GM10248 (cell line): ENCODE measurements at regions not wholly inside any gene's neighbourhood (a gene's known extent, or its start where the extent isn't known, plus 50 kb on each side); places are given as distances from the start of the nearest gene placed in this dataset.

Experiments used
- CTCF ChIA-PET: fragments of 300-600 bp; sonication (Branson Sonifier 250); formaldehyde crosslinking; extraction: SDS; loops from one replicate; lab custom pipeline; 2021; ENCODE audit warnings: antibody characterized with exemption; lab: Yijun Ruan, JAX
- POLR2A ChIA-PET: fragments of 350-650 bp; sonication (Branson Sonifier 250); formaldehyde crosslinking; extraction: SDS; loops from one replicate; lab custom pipeline; 2020; ENCODE audit warnings: antibody characterized with exemption; lab: Yijun Ruan, JAX
- DNase-seq: peaks from one replicate; pipeline ENCODE4 v3.0.0; 2012; ENCODE audit errors: extremely low spot score
- CTCF ChIP-seq: IDR thresholded peaks from 2 replicates; pipeline ENCODE4 v1.5.1; 2012; ENCODE audit warnings: mild to moderate bottlenecking, low read depth; ENCODE audit errors: extremely low read depth, missing control alignments, control extremely low read depth

- no peak for TF ChIP-seq CTCF
- DNase-seq: no peak
- CTCF ChIA-PET: interaction anchor here (2.1 kb wide), 1 partner anchor 22 kb away, joined by 11 read pairs; no protein-coding TSS in a partner anchor
- POLR2A ChIA-PET: no interaction called here
Observed at GRCh38 chr10:2950546-2950945, 116.8 kb upstream of the PFKP start.

GRCh38 chr10:2949948-2950354 lies 117.4 kb upstream of the PFKP start:
- ChIA-PET POLR2A (no interaction called here), CTCF (interaction anchor here (2.1 kb wide), 1 partner anchor 21 kb away, joined by 11 read pairs; no protein-coding TSS in a partner anchor)
- TF ChIP-seq CTCF: no peak
- no peak for DNase-seq

- TF ChIP-seq CTCF: no peak
- CTCF ChIA-PET: no interaction called here
- DNase-seq: no peak
- POLR2A ChIA-PET: no interaction called here
Observed at GRCh38 chr10:2949221-2949947, 118.0 kb upstream of the PFKP start.

GRCh38 chr10:2948127-2948854 lies 119.1 kb upstream of the PFKP start:
- ChIA-PET CTCF (interaction anchor here (1.1 to 1.3 kb wide), 2 partner anchors 20 to 95 kb away, joined by 7 to 10 read pairs; no protein-coding TSS in a partner anchor), POLR2A (no interaction called here)
- no peak for TF ChIP-seq CTCF
- DNase-seq: peak; percentile 53

GRCh38 chr10:2944788-2945187 lies 122.6 kb upstream of the PFKP start:
- POLR2A ChIA-PET: no interaction called here
- no peak for TF ChIP-seq CTCF
- CTCF ChIA-PET: interaction anchor here (1.2 kb wide), 1 partner anchor 17 kb away, joined by 4 read pairs; no protein-coding TSS in a partner anchor
- DNase-seq: no peak

GRCh38 chr10:2943932-2944614 lies 123.3 kb upstream of the PFKP start:
- no peak for DNase-seq
- ChIA-PET POLR2A (no interaction called here), CTCF (no interaction called here)
- TF ChIP-seq CTCF: no peak
